NCI-H187 (cell line): ENCODE measurements at regions not wholly inside any gene's neighbourhood (a gene's known extent, or its start where the extent isn't known, plus 50 kb on each side); places are given as distances from the start of the nearest gene placed in this dataset.

ENCODE experiments used
- DNase-seq, 2 experiments: peaks; one replicate each; lab custom pipeline; 2025; lab: John Stamatoyannopoulos, UW

DNA sequence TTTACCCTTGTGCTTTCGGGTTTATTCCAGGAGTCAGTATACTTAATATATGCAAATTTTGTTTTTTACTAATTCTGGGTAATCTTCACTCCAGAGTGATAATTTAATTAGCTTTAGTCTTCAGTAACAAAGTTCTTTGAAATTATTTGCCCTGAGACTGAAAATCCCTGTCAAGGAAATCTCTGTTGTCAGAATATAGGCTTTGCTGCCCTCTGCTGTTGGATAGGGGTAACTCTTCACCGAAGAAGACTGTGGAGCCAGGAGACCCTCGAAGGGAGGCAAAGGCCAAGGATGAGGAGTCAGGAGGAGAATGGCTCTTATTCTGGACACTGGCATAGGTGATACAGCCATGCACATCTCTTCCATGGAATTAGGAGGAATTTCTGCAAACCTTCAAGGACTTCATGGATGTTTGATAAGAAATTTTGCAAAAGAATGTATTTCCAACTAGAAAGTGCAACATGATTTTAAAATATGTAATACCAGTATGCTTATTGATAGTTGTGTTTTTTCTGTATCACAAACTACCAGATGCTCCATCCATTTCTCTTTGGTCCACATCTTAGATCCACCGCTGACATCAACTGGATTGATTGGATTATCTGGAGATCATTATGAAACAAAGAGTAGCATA lies 182.3 kb downstream of the RDH14 start:
- DNase-seq: peak in 1 of 2 experiments; percentile 12

DNA sequence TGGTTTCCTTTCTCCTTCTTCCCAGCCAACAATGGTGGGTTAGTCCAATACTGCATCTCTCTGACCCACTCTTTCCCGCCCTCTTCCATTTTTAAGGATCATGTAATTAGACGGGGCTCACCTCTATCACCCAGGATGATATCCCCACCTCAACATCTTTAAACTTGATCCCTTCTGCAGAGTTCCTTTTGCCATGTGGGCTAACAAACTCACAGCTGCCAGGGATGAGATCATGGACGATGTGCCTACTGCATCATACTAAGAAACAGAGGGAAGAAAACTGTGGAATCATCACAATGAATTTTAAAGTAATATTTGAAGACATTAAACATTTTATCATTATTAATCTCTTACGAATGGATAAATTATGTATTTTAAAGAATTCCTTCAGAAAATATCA lies 183.5 kb downstream of the RDH14 start:
- DNase-seq: no peak

DNA sequence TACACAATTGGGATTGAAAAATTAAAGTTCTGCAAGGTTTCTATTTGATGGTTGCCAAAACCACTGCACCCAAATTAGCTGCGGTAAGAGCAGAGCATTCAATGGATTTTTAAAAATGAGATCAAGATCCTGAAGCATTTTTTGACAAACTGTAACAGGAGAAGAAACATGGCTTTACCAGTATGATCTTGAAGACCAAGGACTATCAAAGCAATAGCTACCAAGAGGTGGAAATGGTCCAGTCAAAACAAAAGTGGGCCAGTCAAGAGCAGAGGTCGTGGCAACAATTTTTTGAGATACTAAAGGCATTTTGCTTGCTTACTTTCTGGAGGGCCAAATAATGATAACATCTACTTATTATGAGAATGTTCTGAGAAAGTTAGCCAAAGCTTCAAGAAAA lies 186.8 kb downstream of the RDH14 start:
- no peak for DNase-seq

DNA sequence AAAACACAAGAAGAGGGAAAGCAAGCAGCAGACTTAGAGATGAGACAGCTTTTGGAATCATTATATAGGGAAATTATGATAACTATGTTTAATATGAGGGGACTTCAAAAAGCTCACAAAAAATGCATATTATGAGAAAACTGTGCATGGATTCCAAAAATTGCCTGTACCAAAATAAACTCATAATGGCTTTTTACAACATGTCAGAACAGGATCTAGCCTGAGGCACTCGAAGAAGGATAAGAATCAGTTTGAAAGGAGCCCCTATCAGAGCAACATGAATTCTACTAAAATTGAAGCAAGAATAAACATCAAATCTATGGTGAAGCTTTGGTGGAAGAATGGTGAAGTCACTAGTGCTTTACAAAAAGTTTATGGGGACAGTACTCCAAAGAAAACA lies 187.4 kb downstream of the RDH14 start:
- DNase-seq: no peak

DNA sequence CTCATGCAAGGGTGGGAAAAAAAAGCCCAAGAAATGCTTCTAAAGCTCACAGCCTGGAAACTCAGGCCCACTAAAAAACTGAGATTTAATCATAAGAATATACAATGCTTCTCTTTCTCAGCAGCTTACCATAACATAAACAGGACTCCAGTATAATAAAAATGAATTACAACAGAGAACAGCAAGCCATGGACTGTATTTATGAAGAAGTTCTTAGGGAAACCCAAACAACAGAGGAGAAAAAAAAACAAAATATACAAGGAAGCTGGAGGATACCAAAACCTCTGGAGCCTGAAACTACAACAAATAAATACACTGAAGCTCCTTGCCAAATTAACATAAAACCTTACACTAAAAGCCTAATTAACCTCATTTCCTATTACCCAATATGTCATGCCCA lies 187.8 kb downstream of the RDH14 start:
- no peak for DNase-seq

DNA sequence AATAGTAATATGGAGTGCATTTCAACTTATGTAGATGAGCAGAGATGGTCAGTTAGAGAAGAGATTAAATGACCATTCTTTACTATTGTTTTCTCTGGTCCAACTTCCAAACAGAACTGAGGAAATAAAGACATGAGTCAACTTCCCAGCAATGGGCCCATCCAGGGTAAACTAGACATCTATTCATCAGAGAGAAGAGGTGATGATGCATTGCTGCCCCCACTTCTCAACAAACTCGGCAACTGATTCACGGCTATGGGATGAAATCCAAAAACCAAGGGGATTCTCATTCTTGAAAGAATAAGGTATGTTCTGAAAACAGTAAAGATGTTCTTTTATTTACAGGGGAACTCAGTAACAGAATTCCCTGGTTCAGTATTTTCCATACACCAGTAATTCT lies 190.7 kb downstream of the RDH14 start:
- no peak for DNase-seq

DNA sequence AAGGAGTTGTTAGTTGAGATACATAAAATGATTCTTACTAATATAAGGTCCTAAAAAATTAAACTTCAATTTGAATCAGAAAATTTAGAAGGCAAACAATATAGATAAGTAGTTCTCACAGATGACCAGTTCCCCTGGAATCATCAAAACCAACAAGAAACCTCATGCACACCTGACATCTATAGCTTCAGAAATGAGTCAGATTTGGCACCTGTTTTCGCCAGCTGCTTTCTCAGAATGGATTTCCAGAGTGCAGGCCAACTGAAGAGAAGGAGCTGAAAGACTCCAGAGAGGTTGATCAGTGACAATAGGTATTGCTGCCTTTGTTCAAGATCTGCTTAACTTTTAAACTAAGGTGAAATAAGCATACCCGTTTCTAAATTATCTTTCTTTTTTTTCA lies 192.4 kb downstream of the RDH14 start:
- DNase-seq: no peak

DNA sequence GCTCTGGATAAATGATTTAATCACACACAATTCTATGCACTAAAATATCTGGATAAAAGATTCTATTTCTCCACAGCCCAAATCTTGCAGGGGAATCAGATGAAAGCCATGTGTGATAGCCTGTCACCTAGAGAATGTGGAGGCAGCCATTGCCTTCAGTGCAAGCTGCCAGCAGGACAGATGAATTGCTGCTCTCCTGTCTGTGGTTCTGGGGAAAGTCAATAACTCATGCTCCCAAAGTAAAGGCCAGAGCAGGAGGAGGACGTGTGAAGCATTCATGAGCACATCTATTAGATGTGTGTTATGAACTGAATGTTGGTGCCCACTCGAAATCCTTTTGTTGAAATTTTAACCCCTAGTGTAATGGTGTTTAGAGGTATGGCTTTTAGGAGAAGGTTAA lies 195.1 kb downstream of the RDH14 start:
- no peak for DNase-seq

DNA sequence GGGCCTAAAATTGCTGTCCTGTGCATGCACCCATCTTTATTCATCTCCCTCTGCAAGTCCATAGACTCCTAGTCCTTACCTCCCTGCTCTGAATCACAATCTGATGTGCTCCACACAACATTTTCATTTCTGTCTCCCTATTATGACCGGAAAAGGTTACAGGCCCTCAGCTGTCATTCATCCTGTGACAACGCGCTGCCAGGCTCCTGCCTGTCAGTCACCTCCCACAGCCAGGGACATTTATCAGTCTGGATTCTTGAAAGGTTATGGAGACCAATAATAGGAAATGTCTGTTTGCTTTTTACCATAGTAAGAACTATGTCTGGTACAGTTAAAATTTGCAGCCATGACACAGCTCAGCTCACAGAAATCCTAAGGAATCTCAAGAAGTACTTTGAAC lies 197.1 kb downstream of the RDH14 start:
- DNase-seq: no peak

DNA sequence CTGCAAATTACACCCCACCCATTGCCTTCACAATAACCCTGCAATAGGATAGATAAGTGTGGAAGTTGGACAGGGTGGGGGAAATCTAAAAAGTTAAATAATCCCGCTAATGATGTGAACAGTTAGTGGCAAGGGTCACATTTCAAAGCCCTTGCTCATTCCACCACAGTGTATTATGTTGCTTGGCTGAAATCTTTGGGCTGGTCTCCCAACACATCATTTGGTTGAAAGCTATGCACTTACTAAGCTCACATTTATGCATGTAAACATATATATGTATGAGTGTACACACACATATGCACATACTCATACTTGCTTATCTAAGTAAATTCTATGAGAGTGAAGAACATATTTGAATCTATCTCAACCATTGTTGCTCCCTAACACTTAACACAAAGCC lies 197.8 kb downstream of the RDH14 start:
- no peak for DNase-seq

DNA sequence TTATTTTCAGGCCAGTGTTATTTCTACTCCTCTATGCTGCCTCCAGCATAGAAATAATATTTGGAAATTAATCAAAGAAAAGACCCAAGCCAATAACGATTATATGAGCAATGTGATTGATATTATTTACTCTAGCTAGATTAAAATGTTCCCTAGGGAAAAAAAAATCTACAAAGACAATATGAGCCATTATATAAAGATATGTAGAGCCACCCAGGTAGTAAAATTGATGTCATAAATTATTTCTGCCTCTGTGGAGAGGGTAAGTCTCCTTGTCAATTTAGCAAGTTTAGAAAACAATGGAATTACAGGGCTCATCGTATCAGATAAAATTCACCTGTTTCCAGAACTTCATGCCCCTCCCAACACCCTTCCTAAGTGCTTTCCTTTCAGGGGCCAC lies 202.9 kb downstream of the RDH14 start:
- no peak for DNase-seq

DNA sequence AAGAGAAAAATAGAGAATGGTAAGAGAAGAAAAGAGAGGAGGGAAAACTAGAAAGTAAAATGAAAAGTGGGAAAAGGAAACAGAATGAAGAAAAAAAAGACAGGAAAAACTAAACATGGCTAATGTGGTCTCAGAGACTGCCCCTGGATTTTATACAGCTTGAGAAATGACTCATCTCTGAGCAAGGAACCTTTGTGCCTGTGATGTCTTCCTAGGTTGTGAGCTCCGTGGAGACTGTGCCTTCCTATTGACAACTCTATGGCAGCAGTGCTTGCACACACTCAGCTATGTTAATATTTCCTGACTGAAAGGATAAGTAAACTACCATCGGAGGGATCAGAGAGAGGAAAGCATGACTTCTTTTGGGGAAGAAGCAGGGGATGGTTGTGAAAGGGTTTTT lies 203.8 kb downstream of the RDH14 start:
- no peak for DNase-seq

DNA sequence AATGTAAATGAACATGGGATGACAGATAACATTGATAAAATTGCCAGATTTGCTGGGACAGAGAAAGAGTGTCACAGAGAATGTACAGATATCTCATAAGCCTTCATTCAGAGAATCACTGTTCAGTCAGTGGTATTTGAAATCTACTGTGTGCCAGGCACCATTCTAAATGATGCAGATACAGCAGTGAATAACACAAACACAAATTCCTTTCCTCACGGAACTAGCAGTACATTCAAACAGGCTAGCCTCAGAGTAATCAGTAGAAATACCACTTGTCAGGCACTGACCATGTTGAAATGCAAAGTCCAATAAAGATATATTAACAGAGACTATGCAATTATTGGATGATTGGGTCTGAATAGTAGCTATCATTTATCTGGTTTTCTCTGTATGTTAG lies 211.0 kb downstream of the RDH14 start:
- DNase-seq: no peak

DNA sequence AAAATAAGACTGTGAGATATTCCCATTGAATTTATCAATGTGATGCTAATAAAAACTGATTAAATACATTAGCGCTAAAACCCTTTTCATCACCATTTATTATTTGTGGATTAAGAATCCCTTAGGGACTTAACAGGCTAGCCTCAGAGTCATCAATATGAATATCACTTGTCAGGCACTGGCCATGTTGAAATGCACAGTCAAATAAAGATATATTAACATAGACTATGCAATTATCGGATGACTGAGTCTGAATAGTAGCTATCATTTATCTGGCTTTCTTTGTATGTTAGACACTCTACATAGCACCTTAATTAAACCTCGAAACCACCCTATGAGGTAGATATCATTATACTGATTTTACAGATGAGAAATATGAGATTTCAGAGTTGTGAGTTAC lies 213.6 kb downstream of the RDH14 start:
- no peak for DNase-seq

DNA sequence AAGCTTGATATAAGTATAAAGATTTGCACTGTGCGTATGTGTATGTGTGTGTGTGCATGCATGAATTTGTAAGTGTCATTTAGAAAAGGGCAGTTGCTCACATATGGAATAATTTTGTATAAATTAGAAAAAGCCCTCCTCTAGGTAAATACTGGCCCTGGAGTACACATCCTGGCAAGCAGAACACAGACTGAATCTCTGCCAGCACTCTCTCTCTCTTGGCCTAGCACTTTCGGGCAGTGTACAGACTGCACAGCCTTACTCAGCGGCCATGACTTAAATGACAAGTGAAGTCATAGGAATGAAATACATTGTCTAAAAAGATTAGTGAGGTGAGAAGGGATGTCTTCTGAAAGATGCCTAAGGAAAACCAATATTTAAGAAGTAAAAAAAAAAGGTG lies 214.1 kb downstream of the RDH14 start:
- no peak for DNase-seq

DNA sequence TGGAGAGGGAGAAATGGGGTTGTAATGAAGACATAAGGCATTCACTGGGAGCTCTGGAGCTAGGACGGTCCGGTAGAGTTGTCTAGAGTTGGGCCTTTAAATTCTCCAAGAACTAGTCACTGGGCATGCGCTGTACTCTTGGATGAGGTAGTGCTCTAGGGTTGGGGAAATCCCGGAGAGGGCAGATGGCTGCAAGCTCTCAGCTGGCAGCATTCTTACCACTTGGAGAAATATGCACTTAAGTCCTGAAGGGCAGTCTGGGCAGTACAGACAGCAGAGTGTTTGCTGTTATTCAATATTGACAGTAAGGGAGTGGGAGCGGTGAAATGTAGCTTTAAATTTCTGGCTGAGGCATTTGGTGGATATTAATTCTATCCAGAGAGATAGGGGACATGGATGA lies 214.6 kb downstream of the RDH14 start:
- no peak for DNase-seq

DNA sequence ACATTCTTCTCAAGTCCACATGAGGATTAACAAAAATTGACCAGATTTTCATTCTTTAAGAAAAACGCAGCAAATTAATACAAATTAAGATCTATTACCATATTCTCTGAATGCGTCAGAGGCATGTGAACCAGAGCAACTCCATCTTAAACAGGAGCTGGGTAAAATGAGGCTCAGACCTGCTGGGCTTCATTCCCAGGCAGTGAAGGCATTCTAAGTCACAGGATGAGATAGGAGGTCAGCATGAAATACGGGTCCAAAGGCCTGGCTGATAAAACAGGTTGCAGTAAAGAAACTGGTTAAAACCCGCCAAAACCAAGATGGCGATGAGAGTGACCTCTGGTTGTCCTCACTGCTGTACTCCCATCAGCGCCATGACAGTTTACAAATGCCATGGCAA lies 217.6 kb downstream of the RDH14 start:
- no peak for DNase-seq

DNA sequence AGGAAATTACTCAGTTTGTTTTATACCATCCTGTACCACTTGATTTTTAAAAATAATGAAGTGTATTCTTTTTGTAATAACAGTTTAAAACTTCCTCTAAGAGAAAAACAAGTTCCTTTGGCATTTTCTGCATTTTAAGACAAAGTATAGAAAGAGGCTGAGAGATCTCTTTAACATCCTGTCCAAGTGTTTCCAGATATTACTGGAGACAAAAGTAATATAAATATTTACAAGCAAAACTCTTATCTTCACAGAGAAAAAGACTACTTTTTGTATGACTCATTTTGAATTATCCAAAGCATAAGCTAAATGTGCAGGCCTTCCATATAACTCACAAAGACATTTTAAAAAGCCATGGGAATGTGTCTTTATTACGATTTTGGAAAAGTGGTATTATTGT lies 221.1 kb downstream of the RDH14 start:
- no peak for DNase-seq

DNA sequence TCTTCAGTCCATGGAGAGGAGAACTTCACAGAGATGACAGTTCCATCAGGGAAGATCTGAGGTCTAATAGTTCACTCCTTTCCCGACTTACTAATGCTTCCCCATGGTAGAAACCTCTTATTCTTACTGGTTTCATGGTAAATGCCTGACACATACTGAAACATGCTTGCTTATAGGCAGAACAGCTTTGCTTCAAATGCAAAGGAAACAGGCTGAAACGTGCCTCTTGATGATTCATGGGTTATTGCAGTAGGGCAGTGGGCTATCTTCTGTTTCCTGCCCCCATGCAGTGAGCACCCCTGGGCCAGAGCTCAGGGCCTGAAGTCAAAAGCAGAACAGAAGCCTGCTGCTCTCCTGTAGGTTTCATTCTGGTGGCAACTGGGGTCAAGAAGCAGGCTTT lies 223.5 kb downstream of the RDH14 start:
- no peak for DNase-seq

DNA sequence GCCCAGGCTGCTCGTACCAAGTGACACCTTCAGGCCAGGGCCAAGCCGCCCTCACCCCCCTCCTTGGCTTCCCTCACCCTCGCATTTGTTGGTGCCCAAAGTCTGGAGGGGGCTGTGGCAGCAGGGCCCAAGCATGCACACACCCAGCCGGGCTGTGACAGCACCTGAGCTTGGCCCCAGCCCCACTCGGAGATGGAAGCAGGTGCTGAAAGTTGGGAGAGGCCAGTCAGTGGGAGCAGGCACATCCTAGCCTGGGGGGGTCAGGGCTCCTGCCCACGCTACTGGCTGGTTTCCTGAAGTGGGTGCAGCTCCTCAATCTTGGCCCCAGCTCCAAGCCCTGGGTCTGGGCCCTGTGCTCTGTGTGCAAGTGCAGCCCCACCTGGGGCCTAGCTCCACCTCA lies 228.0 kb downstream of the RDH14 start:
- DNase-seq: no peak

DNA sequence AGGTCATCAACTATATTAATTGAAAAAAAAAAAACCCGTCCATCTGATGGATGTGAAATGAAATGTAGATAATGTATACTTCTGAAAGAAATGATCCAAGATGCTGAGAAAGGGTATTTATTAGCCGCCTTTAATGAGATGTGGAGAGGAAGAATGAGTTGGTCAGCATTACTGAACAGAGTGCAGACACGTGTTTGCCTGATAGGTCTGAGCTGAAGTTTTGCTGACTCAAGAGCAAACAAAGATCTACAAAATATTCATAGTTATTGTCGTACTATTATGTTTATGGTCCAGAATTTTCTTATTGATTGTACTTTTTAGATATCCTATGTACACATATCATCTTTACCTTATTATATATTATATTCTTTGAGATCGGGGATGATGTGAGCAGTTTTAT lies 235.3 kb downstream of the RDH14 start:
- no peak for DNase-seq

DNA sequence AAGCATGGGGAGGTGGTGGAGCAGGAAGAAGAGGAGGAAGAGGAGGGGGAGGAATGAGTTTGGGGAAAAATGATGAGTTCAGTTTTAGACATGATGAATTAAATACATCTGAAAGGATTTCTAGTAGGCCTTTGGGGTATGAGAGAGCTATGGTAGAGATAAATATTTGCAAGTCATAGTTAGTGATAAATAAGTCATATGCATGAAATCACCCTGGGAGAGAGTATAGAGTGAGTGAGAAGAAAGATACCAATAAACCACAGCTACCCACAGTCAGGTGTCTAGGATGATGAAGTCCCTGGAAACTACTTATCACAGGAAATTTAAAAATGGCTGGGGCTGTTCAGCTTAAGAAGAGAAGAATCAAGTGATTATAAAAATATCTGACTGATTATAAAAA lies 240.5 kb downstream of the RDH14 start:
- no peak for DNase-seq

DNA sequence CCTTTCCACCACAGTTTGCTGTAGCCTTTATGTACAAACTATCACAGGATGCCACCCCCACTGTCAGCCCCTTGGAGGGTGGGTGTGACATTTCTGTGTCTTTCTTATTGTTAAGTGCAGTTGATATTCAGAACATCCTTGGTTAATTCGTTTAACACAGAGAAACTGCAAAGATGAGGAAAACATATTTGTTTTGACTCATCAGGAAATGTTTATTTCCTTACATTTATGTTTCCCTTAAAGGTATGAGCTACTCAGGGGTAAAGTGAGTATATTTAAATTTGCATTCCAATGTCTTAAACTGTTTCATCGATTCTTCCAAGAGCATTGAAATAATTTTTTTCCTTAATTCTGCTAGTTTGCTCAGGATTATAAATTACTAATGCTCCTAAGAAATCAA lies 243.4 kb downstream of the RDH14 start:
- DNase-seq: no peak

DNA sequence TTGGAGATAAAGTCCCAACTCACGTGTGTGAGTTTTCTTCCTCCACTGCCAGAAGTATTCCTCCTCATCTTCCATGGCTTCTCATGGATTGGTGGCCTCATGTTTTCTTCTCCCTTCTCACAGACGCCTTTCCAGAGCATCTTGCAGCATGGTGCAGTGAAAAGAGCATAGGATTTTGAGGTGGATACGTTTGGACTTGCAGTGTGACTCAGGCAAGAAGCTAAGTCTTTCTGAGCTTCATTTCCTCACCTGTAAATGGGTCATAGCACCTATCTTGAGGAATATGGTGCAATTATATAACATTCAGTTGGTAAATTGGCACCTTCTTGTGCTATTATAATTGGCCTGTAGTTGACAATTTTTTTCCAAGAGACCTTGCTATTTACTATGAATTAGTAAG lies 247.6 kb downstream of the RDH14 start:
- DNase-seq: no peak
